ENCODE measurements at regions not wholly inside any gene's neighbourhood (a gene's known extent, or its start where the extent isn't known, plus 50 kb on each side); places are given as distances from the start of the nearest gene placed in this dataset.

- no peak for DNase-seq
Observed at GRCh38 chr2:144596073-144596871, 76.4 kb upstream of the ZEB2 start.

- no peak for DNase-seq
Observed at GRCh38 chr2:144595686-144596072, 75.8 kb upstream of the ZEB2 start.

GRCh38 chr2:144595279-144595678 lies 75.4 kb upstream of the ZEB2 start:
- DNase-seq: no peak

- no peak for DNase-seq
Observed at GRCh38 chr2:144593803-144594202, 73.9 kb upstream of the ZEB2 start.

- no peak for DNase-seq
Observed at GRCh38 chr2:144592500-144593256, 72.8 kb upstream of the ZEB2 start.

GRCh38 chr2:144587306-144587705 lies 67.4 kb upstream of the ZEB2 start:
- DNase-seq: no peak

- no peak for DNase-seq
Observed at GRCh38 chr2:144586476-144586875, 66.6 kb upstream of the ZEB2 start.

GRCh38 chr2:144583741-144584453 lies 64.0 kb upstream of the ZEB2 start:
- DNase-seq: no peak

GRCh38 chr2:144583381-144583729 lies 63.4 kb upstream of the ZEB2 start:
- no peak for DNase-seq

GRCh38 chr2:144582651-144583380 lies 62.9 kb upstream of the ZEB2 start:
- DNase-seq: no peak

- no peak for DNase-seq
Observed at GRCh38 chr2:144580521-144581161, 60.7 kb upstream of the ZEB2 start.

- no peak for DNase-seq
Observed at GRCh38 chr2:144579556-144579955, 59.6 kb upstream of the ZEB2 start.

GRCh38 chr2:144578099-144578498 lies 58.2 kb upstream of the ZEB2 start:
- DNase-seq: no peak

- no peak for DNase-seq
Observed at GRCh38 chr2:144572977-144573376, 53.1 kb upstream of the ZEB2 start.

- no peak for DNase-seq
Observed at GRCh38 chr2:144571770-144572169, 51.9 kb upstream of the ZEB2 start.

GRCh38 chr2:144570566-144570965 lies 50.6 kb upstream of the ZEB2 start:
- DNase-seq: no peak
